ENCODE measurements at regions not wholly inside any gene's neighbourhood (a gene's known extent, or its start where the extent isn't known, plus 50 kb on each side); places are given as distances from the start of the nearest gene placed in this dataset.

GRCh38 chr3:111260878-111261277, 189.3 kb downstream of the NECTIN3 start:
- Histone ChIP-seq H3K27ac (ENCODE audit: low read depth, low read length) (no peak overlapping the region), H3K36me3 (ENCODE audit: control insufficient read depth in 2 of 3, insufficient read depth in 3 of 3, low read length in 3 of 3) (no peaks in the 10 kb centered on the region), H3K27me3 (ENCODE audit: control insufficient read depth in 2 of 2, insufficient read depth in 2 of 2, low read length in 2 of 2) (no peaks in the 10 kb centered on the region), H3K4me1 (ENCODE audit: control insufficient read depth in 2 of 2, insufficient read depth in 2 of 2, low read length in 2 of 2) (no peaks in the 10 kb centered on the region), H3K4me3 (ENCODE audit: low read length) (no peak overlapping the region), H3K9me3 (ENCODE audit: control insufficient read depth in 2 of 3, low read length in 3 of 3) (no peaks in the 10 kb centered on the region)
- DNase-seq, result no peak
- H3K4me1 Mint-ChIP-seq, result peaks cover 5 to 25% (median 9%) of the 10 kb centered on the region in 7 donors
- peaks cover 0 to 34% (median 0%) of the 10 kb centered on the region in 5 donors for H3K27me3 Mint-ChIP-seq
- peaks cover 0 to 19% (median 0%) of the 10 kb centered on the region in 11 donors for H3K9me3 Mint-ChIP-seq
- no peak for ATAC-seq
- POLR2A ChIA-PET, result no interaction called here
- intact Hi-C loops (cut with micrococcal nuclease), result loop anchor here in 1 of 2 donors (1.0 to 5.0 kb wide), 3 partner anchors 9 to 51 kb away; no protein-coding TSS in a partner anchor
- peaks cover 0 to 37% (median 0%) of the 10 kb centered on the region in 5 donors for H3K36me3 Mint-ChIP-seq
- no peak overlapping the region for H3K27ac Mint-ChIP-seq
- CTCF ChIA-PET, result no interaction called here
- no peak overlapping the region for H3K4me3 Mint-ChIP-seq

- H3K27ac Mint-ChIP-seq, result no peak overlapping the region
- peaks cover 0 to 6% (median 0%) of the 10 kb centered on the region in 5 donors for H3K36me3 Mint-ChIP-seq
- peaks cover 0 to 12% (median 3%) of the 10 kb centered on the region in 11 donors for H3K9me3 Mint-ChIP-seq
- CTCF ChIA-PET, result no interaction called here
- DNase-seq (no peak), ATAC-seq (no peak)
- Histone ChIP-seq H3K4me3 (ENCODE audit: low read length) (no peak overlapping the region), H3K27ac (ENCODE audit: low read depth, low read length) (no peak overlapping the region), H3K36me3 (ENCODE audit: control insufficient read depth in 2 of 3, insufficient read depth in 3 of 3, low read length in 3 of 3) (no peaks in the 10 kb centered on the region), H3K4me1 (ENCODE audit: control insufficient read depth in 2 of 2, insufficient read depth in 2 of 2, low read length in 2 of 2) (no peaks in the 10 kb centered on the region), H3K27me3 (ENCODE audit: control insufficient read depth in 2 of 2, insufficient read depth in 2 of 2, low read length in 2 of 2) (no peaks in the 10 kb centered on the region), H3K9me3 (ENCODE audit: control insufficient read depth in 2 of 3, low read length in 3 of 3) (no peaks in the 10 kb centered on the region)
- intact Hi-C loops (cut with micrococcal nuclease), result no loop called here
- no peaks in the 10 kb centered on the region for H3K4me1 Mint-ChIP-seq
- H3K27me3 Mint-ChIP-seq, result peaks cover 0 to 10% (median 0%) of the 10 kb centered on the region in 5 donors
- POLR2A ChIA-PET, result interaction anchor here (0.5 kb wide), 1 partner anchor 42 kb away, joined by 3 read pairs; no protein-coding TSS in a partner anchor
- H3K4me3 Mint-ChIP-seq, result no peak overlapping the region
Measured at GRCh38 chr3:111269777-111270176, 198.2 kb downstream of the NECTIN3 start.

- Histone ChIP-seq H3K36me3 (ENCODE audit: control insufficient read depth in 2 of 3, insufficient read depth in 3 of 3, low read length in 3 of 3) (no peaks in the 10 kb centered on the region), H3K9me3 (ENCODE audit: control insufficient read depth in 2 of 3, low read length in 3 of 3) (no peaks in the 10 kb centered on the region), H3K27ac (ENCODE audit: low read depth, low read length) (no peak overlapping the region), H3K4me1 (ENCODE audit: control insufficient read depth in 2 of 2, insufficient read depth in 2 of 2, low read length in 2 of 2) (no peaks in the 10 kb centered on the region), H3K27me3 (ENCODE audit: control insufficient read depth in 2 of 2, insufficient read depth in 2 of 2, low read length in 2 of 2) (no peaks in the 10 kb centered on the region), H3K4me3 (ENCODE audit: low read length) (no peak overlapping the region)
- Mint-ChIP-seq H3K36me3 (peaks cover 0 to 16% (median 0%) of the 10 kb centered on the region in 5 donors), H3K27me3 (peaks cover 0 to 8% (median 4%) of the 10 kb centered on the region in 5 donors), H3K4me1 (peaks cover 6 to 33% (median 24%) of the 10 kb centered on the region in 7 donors), H3K4me3 (no peak overlapping the region), H3K27ac (peak overlapping the region in 1 of 9 donors; percentile 59), H3K9me3 (peaks cover 0 to 7% (median 0%) of the 10 kb centered on the region in 11 donors)
- DNase-seq, result peak in 2 of 9 donors; percentile 4 to 23
- CTCF ChIA-PET, result interaction anchor here (0.6 to 1.9 kb wide), 2 partner anchors 59 to 92 kb away, joined by 3 to 7 read pairs; no protein-coding TSS in a partner anchor
- intact Hi-C loops (cut with micrococcal nuclease), result loop anchor here (1.0 to 2.0 kb wide), 4 partner anchors 61 to 340 kb away; no protein-coding TSS in a partner anchor
- POLR2A ChIA-PET, result no interaction called here
- ATAC-seq, result no peak
Measured at GRCh38 chr3:111277226-111277625, 205.6 kb downstream of the NECTIN3 start.

GRCh38 chr3:111278959-111279358, 207.3 kb downstream of the NECTIN3 start:
- peaks cover 6 to 48% (median 27%) of the 10 kb centered on the region in 7 donors for H3K4me1 Mint-ChIP-seq
- H3K27ac Mint-ChIP-seq, result no peak overlapping the region
- H3K27me3 Mint-ChIP-seq, result peaks cover 0 to 6% (median 4%) of the 10 kb centered on the region in 5 donors
- ChIA-PET POLR2A (no interaction called here), CTCF (no interaction called here)
- H3K36me3 Mint-ChIP-seq, result peaks cover 0 to 20% (median 0%) of the 10 kb centered on the region in 5 donors
- Histone ChIP-seq H3K27me3 (ENCODE audit: control insufficient read depth in 2 of 2, insufficient read depth in 2 of 2, low read length in 2 of 2) (no peaks in the 10 kb centered on the region), H3K9me3 (ENCODE audit: control insufficient read depth in 2 of 3, low read length in 3 of 3) (no peaks in the 10 kb centered on the region), H3K4me3 (ENCODE audit: low read length) (no peak overlapping the region), H3K36me3 (ENCODE audit: control insufficient read depth in 2 of 3, insufficient read depth in 3 of 3, low read length in 3 of 3) (no peaks in the 10 kb centered on the region), H3K27ac (ENCODE audit: low read depth, low read length) (no peak overlapping the region), H3K4me1 (ENCODE audit: control insufficient read depth in 2 of 2, insufficient read depth in 2 of 2, low read length in 2 of 2) (peaks cover 0 to under 1% of the 10 kb centered on the region in 2 donors)
- H3K9me3 Mint-ChIP-seq, result peaks cover 0 to 9% (median 0%) of the 10 kb centered on the region in 11 donors
- no peak overlapping the region for H3K4me3 Mint-ChIP-seq
- intact Hi-C loops (cut with micrococcal nuclease), result no loop called here
- ATAC-seq (no peak), DNase-seq (no peak)

- H3K4me1 ChIP-seq (ENCODE audit: control insufficient read depth in 2 of 2, insufficient read depth in 2 of 2, low read length in 2 of 2), result peaks cover 0 to 12% of the 10 kb centered on the region in 2 donors
- no peak overlapping the region for H3K4me3 ChIP-seq (ENCODE audit: low read length)
- no peaks in the 10 kb centered on the region for H3K27me3 ChIP-seq (ENCODE audit: control insufficient read depth in 2 of 2, insufficient read depth in 2 of 2, low read length in 2 of 2)
- CTCF ChIA-PET, result no interaction called here
- DNase-seq, result peak in 1 of 9 donors; percentile 26
- no peak for ATAC-seq
- H3K36me3 Mint-ChIP-seq, result peaks cover 0 to 24% (median 0%) of the 10 kb centered on the region in 5 donors
- H3K4me3 Mint-ChIP-seq, result peak overlapping the region in 6 of 10 donors; percentile 16 to 54 (median 46)
- H3K36me3 ChIP-seq (ENCODE audit: control insufficient read depth in 2 of 3, insufficient read depth in 3 of 3, low read length in 3 of 3), result no peaks in the 10 kb centered on the region
- POLR2A ChIA-PET, result no interaction called here
- H3K4me1 Mint-ChIP-seq, result peaks cover 6 to 53% (median 37%) of the 10 kb centered on the region in 7 donors
- H3K9me3 Mint-ChIP-seq, result peaks cover 0 to 13% (median 0%) of the 10 kb centered on the region in 11 donors
- intact Hi-C loops (cut with micrococcal nuclease), result no loop called here
- no peaks in the 10 kb centered on the region for H3K27me3 Mint-ChIP-seq
- no peak overlapping the region for H3K27ac ChIP-seq (ENCODE audit: low read depth, low read length)
- H3K9me3 ChIP-seq (ENCODE audit: control insufficient read depth in 2 of 3, low read length in 3 of 3), result no peaks in the 10 kb centered on the region
- H3K27ac Mint-ChIP-seq, result no peak overlapping the region
Measured at GRCh38 chr3:111282024-111282423, 210.4 kb downstream of the NECTIN3 start.

GRCh38 chr3:111283165-111283564, 211.5 kb downstream of the NECTIN3 start:
- ATAC-seq, result no peak

More at GRCh38 chr3:111283165-111283564, 211.5 kb downstream of the NECTIN3 start:
- no peak overlapping the region for H3K4me3 Mint-ChIP-seq
- ChIA-PET CTCF (no interaction called here), POLR2A (no interaction called here)
- intact Hi-C loops (cut with micrococcal nuclease), result no loop called here
- Histone ChIP-seq H3K4me1 (ENCODE audit: control insufficient read depth in 2 of 2, insufficient read depth in 2 of 2, low read length in 2 of 2) (peaks cover 0 to 12% of the 10 kb centered on the region in 2 donors), H3K36me3 (ENCODE audit: control insufficient read depth in 2 of 3, insufficient read depth in 3 of 3, low read length in 3 of 3) (no peaks in the 10 kb centered on the region), H3K27me3 (ENCODE audit: control insufficient read depth in 2 of 2, insufficient read depth in 2 of 2, low read length in 2 of 2) (no peaks in the 10 kb centered on the region), H3K9me3 (ENCODE audit: control insufficient read depth in 2 of 3, low read length in 3 of 3) (no peaks in the 10 kb centered on the region), H3K4me3 (ENCODE audit: low read length) (no peak overlapping the region), H3K27ac (ENCODE audit: low read depth, low read length) (no peak overlapping the region)
- no peaks in the 10 kb centered on the region for H3K27me3 Mint-ChIP-seq
- H3K9me3 Mint-ChIP-seq, result peaks cover 0 to 13% (median 0%) of the 10 kb centered on the region in 11 donors
- no peak overlapping the region for H3K27ac Mint-ChIP-seq
- H3K4me1 Mint-ChIP-seq, result peaks cover 3 to 42% (median 26%) of the 10 kb centered on the region in 7 donors
- H3K36me3 Mint-ChIP-seq, result peaks cover 0 to 22% (median 0%) of the 10 kb centered on the region in 5 donors
- no peak for DNase-seq
